Fibroblast of skin of right quadriceps (primary cell): ENCODE measurements at regions not wholly inside any gene's neighbourhood (a gene's known extent, or its start where the extent isn't known, plus 50 kb on each side); places are given as distances from the start of the nearest gene placed in this dataset.
A peak's percentile ranks its signal among the peaks of the same experiment; 100 is the strongest.
"Not testable (repeated sequence)": the region's sequence is repeated elsewhere in the genome, so short reads cannot be mapped to it uniquely, and the experiment has no call there.

Source experiments
- DNase-seq: peaks from one replicate; pipeline ENCODE4 v3.0.0-alpha.2; 2013

- DNase-seq: no peak
These were observed 213.4 kb downstream of the PPP1R3A start for GRCh38 chr7:113705439-113705838.

- DNase-seq: peak; percentile 19
These were observed 220.1 kb downstream of the PPP1R3A start for GRCh38 chr7:113698556-113699220.

- DNase-seq: no peak
These were observed 224.7 kb downstream of the PPP1R3A start for GRCh38 chr7:113694149-113694548.

- no peak for DNase-seq
These were observed 234.6 kb downstream of the PPP1R3A start for GRCh38 chr7:113684165-113684564.

- DNase-seq: no peak
These were observed 241.0 kb downstream of the PPP1R3A start for GRCh38 chr7:113677811-113678210.

DNA sequence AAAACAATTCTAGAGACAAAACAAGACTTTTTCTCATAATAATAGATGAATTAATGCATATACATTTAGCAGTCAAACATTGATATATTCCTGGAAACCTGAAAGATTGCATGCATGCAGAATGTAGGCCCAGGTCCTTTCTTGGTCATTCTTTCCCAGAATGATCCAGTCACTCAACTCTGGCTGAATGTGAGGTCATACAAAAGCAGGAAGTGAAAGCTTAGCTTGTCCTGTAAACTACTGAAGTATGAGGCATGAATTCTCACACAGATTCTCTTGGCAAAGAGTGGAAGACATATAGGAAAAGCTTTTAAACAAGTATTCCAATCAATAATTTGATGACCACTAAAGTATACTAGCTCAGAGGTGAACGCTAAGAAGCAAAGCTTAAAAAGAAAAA is 253.9 kb downstream of the PPP1R3A start:
- DNase-seq: no peak

- no peak for DNase-seq
These were observed 259.4 kb downstream of the PPP1R3A start for GRCh38 chr7:113659416-113659815.

- DNase-seq: no peak
These were observed 261.2 kb downstream of the PPP1R3A start for GRCh38 chr7:113657603-113658002.

- peak; percentile 7 for DNase-seq
These were observed 266.3 kb downstream of the PPP1R3A start for GRCh38 chr7:113652501-113652900.

GRCh38 chr7:113649556-113649955 is 269.3 kb downstream of the PPP1R3A start:
- no peak for DNase-seq

DNA sequence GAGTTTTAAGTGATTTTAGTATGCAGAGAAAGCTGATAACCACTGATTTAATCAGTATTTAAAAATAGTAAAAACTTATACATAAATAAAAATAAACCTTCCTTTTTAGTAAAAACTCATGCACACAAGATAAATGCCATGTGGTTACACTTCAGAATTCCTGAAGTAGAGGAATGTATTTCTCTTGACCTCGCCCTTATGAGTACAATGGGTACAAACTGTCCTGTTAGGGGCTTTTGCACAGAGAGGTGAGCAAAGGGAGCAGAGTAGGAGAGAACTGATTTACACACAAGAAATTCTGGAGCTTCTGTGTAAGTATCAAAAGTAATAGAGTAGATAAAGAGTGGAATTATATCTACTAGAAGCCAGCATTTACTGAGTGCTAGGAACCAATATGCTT is 279.6 kb downstream of the PPP1R3A start:
- DNase-seq: no peak

DNA sequence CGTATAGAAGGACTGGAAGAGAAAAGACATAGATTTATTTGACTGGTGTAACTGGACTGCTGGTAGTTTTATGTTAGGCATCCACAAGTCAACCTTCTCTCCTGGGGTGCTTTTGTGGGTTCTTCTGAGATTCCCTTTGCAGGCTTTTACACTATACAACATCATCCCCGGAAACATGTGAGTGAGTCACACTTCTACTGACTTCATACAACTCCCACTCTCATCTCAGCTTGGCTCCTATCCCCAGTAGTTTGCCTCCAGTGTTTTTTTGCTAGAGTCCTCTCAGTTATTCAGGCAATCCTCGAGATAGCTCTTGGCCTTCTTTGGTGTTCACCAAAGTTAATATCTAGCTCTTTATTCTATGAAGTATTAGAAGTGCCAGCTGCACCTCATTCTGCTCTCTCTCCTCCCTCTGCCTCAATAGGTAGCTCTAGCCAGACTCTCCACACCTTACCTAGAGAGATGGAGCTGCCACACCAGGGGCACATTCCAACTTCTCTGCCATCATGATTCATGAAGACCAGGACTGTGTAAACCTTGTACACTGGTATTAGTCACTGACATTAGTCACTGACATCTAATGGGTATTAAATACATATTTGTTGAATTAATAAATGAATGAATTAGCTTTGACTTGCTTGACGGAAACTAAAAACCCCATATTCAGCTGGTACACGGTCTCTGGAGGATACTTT is 281.9 kb downstream of the PPP1R3A start:
- DNase-seq: peak; percentile 37

GRCh38 chr7:113635492-113635891 is 283.3 kb downstream of the PPP1R3A start:
- DNase-seq: no peak

DNA sequence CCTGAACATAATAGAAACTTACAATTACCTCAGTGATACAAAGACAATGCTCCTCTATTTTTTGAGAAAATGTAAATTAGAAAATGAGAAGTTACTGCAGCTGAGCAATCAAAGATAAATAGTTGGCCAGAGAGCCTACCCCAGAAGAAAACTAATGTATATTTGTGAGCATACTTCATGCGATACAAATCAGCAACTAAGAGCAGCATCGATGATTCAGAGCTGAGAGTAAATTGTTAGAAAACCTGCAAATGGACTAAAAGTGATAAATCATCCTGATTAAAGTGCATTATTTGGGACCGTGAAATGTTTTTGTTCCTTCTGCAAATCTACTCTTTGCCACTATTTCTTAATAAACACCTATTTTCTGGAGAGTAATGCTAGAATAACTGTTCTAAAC is 285.7 kb downstream of the PPP1R3A start:
- no peak for DNase-seq

- no peak for DNase-seq
These were observed 289.6 kb downstream of the PPP1R3A start for GRCh38 chr7:113628948-113629847.

DNA sequence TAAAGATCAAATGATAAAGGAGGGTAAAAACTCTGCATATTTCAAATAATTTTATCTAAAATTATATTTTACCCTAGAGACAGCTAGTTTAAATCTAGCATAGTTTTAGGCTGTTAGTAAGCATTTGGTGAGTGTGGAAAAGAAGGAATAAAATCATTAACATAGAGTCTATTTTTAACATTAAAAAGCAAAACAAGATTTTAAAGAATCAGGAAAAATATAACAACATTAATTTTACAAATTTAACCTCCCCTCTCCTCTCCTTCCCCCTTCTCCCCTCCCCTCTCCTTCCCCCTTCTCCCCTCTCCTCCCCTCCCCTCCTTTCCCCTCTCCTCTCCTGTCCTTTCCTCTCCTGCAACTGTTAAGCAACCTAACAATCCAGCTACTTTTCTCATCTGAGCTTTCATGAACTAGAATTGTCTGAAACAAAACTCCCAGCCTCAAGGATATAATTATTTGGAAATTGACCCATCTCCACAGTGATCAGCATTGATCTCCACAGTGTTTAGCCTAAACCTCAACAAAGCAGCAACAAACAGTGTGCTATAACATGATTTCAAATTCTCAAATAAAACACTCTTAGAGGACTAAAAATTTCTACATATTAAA is 293.2 kb downstream of the PPP1R3A start:
- DNase-seq: no peak

DNA sequence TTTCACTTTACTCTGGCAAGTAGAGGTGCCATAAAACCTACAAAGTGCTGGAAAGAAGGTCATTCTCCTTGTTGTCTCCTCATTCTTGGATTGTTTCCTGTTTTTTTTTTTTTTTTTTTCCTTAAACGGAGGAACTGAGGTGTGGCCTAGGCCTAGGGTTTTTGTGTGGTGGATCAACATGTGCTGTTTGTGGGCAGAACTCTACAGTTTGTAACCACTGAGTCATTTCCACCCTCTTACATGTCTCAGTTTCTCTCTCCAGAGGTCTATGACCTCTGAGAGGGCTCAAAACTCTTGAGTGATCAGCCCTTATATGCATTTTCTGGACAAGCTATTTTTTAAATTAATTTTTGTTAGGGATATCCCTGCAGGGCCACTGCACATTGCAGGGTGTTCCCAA is 296.0 kb downstream of the PPP1R3A start:
- no peak for DNase-seq

DNA sequence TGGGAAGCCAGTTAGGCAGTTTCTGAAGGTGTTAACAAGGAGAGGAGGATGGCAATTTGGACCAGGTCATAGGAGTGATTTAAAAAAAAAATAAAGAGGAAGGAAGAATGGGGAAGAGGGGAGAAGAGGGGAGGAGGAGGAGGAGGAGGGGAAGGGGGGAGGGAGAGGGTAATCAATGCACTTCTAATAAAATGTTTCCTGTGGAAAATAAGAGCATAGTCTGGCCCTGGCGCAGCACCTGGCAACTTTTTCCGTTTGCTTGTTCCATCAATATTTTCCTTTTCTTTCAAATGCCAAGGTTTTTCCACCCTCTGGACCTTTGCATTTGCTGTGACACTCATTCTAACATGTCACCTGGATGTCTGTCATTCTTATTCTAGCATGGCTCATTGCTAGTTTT is 308.2 kb downstream of the PPP1R3A start:
- DNase-seq: no peak

DNA sequence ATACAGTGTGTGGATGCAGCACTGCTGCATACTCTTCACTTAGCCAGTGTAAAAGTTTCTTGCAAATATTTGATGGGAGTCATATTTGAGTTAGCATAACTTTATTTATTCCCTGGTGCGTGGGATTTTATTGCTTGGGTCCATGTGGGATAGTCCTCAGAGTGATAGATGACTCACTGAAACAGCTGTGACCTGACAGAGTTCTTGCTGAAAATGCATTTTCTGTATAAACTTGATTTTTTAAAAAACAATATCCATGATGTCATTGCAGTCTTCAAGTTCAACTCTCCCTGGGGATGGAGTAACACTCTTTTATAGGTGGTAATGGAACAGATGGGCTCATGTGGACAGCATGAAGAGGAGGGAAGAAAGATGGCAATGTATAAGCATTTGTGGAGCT is 310.0 kb downstream of the PPP1R3A start:
- DNase-seq: no peak

- no peak for DNase-seq
These were observed 312.5 kb downstream of the PPP1R3A start for GRCh38 chr7:113606325-113606724.

DNA sequence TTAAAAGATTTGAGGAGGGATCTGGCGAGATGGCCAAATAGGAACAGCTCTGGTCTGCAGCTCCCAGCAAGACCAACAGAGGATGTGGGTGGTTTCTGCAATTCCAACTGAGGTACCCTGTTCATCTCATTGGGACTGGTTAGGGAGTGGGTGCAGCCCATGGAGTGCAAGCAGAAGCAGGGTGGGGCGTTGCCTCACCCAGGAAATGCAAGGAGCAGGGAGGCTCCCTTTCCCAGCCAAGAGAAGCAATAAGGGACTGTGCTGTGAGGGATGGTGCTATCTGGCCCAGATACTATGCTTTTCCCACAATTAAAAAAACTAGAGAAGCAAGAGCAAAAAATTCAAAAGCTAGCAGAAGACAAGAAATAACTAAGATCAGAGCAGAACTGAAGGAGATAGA is 318.4 kb downstream of the PPP1R3A start:
- not testable (repeated sequence) for DNase-seq

GRCh38 chr7:113593455-113593854 is 325.4 kb downstream of the PPP1R3A start:
- not testable (repeated sequence) for DNase-seq

DNA sequence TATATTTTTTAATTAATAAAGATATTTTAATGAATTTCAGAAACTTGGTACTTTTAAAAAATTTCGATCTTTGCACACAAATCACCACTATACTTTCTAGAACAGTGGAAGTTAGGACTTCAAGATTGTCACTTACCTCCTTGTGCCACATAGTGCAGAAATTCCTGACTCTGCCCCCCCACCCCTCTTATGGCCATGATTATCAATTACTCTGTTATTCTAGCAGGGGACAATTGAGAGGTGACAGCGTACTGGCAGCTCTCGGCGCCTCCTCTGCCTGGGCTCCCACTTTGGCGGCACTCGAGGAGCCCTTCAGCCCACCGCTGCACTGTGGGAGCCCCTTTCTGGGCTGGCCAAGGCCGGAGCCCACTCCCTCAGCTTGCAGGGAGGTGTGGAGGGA is 325.9 kb downstream of the PPP1R3A start:
- DNase-seq: not testable (repeated sequence)
